ENCODE measurements at regions not wholly inside any gene's neighbourhood (a gene's known extent, or its start where the extent isn't known, plus 50 kb on each side); places are given as distances from the start of the nearest gene placed in this dataset.
"Not testable (repeated sequence)": the region's sequence is repeated elsewhere in the genome, so short reads cannot be mapped to it uniquely, and the experiment has no call there.

DNA sequence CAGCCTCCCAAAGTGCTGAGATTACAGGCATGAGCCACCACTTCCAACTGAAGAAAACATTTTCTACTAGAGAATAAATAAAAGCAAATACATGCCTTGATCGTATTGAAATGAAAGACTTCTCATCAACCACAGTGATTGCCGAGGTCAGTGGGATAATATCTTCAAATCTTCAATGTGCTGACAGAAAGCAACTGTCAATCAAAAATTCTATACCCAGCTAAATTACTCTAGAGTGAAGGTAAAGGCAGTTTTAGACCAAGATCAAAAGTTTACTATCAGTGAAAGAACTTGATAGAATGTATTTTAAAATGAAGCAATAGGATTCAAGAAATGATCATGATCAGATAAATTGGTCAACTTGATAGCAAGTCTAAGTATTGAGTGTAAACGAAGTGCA, 130.6 kb downstream of the BRD1 start:
- no peak for DNase-seq (ENCODE audit: low spot score)

GRCh38 chr22:49694462-49695260, 133.0 kb downstream of the BRD1 start:
- no peak for DNase-seq (ENCODE audit: low spot score)

DNA sequence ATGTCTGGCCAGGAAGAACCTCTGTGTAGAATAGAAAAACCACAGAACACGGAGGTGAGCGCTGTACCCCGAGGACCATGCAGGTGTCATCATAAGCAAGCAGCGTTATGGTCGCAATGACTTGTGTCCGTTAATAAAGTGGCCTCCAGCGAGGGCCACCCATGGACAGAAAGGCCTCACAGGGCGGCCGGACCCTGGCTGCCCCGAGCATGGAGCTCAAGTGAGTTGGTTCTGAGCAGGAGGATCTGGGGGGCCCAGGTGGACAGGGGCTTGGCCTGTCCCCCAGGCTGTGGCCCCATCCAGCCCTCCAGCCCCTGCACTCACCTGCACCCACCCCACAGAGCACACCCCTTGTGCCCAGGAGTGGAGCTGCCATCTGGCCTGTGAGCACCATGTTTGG, 133.8 kb downstream of the BRD1 start:
- DNase-seq (ENCODE audit: low spot score): no peak

DNA sequence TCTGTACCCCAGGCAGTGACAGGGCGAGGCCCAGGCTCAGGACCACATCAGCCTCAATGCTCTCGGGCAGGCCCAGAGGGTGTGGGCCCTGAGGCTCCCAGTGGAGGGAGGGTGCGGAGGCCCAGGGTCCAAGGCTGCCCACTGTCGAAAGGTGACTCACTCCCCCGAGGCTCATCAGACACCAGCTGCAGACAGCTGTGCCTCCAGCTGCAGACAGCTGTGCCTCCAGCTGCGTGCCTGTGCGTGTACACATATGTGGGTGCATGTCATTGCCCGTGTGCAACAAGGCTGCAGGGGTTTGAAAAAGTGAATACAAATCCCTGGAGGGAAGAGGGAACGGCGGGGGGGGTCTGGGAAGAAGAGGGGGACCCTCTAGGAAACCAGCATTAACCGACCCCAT, 134.3 kb downstream of the BRD1 start:
- no peak for DNase-seq (ENCODE audit: low spot score)

GRCh38 chr22:49692499-49693225, 135.0 kb downstream of the BRD1 start:
- DNase-seq (ENCODE audit: low spot score): no peak

DNA sequence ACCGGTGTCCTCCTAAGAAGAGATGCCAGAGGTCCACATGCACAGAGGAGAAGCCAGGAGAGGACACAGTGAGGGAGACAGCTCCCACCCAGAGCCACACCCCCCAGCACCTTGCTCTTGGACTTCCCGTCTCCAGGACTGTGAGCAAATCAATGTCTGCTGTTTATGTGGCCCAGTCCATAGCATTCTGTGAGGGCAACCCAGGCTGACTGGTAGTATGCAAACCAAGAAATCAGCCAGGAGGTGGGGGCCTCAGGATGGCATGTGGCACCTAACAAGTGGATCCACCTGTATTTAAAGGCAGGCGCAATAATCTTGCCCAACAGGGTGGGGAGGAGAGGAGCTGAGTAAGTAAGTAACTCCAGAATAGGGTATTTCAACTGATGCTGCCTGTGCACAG, 136.4 kb downstream of the BRD1 start:
- no peak for DNase-seq (ENCODE audit: low spot score)

DNA sequence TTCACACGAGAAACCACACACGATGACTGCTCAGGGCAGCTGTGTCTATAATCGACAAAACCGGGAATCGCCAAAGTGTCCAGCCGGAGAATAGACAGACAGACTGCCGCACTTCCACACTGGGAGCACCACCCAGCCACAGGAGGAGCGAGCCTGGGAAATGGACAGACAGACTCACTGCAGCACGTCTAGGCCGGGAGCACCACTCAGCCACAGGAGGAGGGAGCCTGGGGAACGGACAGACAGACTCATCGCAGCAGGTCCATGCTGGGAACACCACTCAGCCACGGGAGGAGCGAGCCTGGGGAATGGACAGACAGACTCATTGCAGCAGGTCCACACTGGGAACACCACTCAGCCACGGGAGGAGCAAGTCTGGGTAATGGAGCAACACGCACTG, 137.2 kb downstream of the BRD1 start:
- no peak for DNase-seq (ENCODE audit: low spot score)

- DNase-seq (ENCODE audit: low spot score): no peak
These were observed 137.8 kb downstream of the BRD1 start for GRCh38 chr22:49689858-49690257.

DNA sequence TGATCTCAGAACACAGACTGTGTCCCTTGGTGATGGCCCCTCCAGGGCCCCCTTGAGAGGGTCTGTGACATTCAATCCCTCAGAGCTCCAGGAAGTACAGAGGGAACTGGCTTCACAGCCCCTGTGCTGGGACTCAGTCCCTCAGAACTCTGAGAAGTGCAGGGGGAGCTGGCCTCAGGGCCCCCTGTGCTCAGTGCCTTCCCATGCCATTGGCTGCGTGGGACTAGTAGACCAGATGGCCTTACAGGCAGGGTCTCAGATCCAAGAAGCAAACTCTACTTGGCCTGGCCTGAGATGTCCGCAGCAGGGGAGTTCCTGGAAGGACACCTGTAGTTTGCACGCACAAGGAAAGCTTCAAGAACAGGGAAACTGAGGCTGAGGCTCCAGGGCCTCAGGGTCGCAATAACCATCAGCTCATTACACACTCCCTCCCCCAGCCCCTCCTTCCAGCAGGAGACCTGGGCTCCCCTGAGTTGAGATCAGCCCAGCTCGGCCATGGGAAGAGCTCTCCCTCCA, 138.4 kb downstream of the BRD1 start:
- no peak for DNase-seq (ENCODE audit: low spot score)

DNA sequence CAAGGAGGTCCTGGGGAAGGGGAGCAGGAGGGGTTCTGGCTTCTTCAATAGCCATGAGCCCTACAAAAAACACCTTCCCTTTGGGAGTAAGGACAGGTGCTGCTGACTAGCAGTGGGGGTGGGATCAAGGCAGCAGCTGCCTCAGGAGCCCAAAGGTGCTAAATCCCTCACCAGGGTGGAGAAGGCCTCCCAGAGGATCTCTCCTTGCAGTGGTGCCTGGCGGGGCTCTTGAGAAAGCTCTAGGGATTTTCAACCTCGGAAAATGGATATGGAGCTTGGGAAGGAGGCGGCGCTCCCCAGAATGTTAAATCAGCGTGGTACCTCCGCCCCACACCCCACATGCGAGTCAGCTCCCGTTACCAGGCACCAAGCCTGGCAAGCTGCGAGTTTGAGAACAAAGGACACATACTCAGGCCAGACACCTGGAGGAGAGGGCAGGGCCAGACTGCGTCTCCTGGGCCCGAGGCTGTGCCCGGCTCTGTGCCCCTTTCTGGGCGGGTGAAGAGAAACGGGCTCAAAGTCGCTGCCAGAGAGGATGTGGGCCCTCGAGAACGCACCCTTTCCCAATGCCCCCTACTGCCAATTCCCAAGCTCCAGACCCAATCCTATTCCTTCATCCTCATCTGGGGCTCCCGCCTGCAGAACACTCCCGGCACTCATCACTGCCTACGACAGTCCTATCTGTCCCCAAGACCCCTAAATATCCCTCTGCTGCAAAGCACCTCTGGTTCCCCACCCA, 139.0 kb downstream of the BRD1 start:
- no peak for DNase-seq (ENCODE audit: low spot score)

DNA sequence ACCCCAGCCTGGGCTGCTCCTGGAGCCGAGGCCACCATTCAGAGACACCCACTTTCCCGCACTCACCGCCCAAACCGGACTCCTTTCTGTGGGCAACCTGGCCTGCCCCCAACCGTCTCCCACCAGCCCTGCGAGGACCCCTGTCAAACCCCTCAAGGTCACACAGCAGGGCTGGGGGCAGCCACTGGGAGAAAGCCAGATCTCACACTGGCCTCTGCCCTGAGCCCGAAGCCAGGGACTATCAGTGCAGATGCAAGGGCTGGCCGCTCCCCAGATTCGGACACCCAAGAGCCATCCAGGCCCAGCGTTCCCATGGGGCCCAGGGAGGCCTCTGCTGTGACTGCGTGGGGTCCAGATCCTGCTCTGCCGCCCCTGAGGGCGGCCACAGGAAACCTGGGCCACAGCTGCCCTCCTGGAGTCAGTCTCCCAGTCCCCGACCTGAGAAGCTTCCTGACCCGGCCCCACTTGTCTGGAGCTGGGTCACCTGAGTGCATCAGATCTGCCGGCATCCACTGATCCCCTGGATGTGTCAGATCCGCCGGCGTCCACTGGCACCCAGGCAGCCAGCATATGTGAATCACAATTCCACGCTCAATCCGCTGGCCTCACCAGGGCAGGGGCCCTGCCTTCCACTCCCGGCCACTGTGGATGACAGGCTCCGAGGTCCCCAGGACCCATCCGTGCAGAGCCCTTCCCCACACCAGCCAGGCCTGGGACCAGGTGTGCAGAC, 139.7 kb downstream of the BRD1 start:
- DNase-seq (ENCODE audit: low spot score): no peak

DNA sequence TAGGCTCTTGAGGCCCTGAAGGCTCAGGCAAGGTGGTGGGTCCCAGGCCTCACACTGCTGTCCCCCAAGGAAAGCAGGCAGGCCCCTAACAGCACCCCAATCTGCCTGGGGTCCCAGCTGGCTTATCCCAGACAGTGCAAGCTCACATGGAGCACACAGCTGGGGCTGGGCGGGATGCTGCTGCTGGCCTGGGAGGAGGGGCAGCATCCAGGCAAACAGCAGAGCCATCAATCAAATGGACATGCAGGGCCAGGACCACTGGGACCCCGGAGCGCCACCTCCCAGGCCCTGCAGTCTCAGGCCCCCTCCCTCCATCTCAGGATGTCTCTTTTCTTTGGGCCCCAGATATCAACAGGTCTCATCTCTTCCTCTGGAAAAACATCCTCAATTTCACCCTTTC, 140.3 kb downstream of the BRD1 start:
- DNase-seq (ENCODE audit: low spot score): no peak

DNA sequence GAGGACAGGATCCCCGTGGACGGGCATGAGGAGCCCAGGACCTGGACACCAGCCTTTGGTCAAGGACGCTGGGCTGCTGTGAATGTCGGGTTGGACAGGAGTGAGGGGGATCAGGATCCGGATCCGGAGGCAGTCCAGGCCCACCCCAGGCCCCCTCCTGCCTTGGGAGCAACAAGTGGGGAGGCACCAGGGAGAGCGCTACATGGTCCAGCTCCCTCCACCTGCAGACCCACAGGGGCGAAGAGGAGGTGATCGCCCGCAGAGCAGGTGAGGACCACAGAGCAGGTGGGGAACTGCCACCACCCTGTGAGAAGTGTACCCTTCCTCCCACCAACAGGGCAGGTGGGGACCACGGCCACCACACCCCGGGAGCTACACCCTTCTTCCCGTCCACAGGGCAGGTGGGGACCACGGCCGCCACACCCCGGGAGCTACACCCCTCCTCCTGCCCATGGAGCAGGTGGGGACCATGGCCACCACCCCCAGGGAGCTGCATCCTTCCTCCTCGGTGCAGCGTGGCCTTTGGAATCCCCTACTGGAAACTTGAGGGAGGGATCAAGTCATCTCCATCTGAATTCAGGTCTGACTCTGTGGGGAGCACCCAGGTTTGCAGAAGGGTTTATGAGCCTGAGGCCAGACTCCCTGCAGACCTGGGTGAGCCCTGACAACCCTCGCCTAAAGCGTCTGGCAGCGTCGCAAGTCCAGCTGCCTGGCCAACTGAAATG, 141.0 kb downstream of the BRD1 start:
- DNase-seq (ENCODE audit: low spot score): no peak

DNA sequence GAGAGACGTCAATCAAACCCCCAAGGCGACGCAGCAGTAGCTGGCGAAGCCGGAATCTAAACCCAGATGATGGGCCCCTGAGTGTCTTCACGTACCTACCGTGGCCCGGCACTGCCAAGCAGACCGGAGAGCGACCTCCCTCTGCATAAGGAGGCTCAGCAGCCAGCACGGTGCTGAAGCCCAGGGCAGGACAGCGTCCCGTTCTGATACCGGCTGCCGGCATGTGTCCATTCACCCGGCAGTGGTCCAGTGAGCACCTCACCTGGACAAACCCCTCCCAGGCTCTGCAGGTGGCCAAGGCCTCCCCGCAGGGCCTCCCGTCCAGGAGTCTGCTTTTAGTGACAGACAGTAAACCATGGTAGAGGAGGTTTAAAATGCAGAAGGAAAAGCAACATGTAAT, 142.0 kb downstream of the BRD1 start:
- no peak for DNase-seq (ENCODE audit: low spot score)

- DNase-seq (ENCODE audit: low spot score): no peak
These were observed 142.6 kb downstream of the BRD1 start for GRCh38 chr22:49685116-49685515.

- no peak for DNase-seq (ENCODE audit: low spot score)
These were observed 144.6 kb downstream of the BRD1 start for GRCh38 chr22:49683032-49683431.

- DNase-seq (ENCODE audit: low spot score): not testable (repeated sequence)
These were observed 146.9 kb downstream of the BRD1 start for GRCh38 chr22:49680819-49681218.

DNA sequence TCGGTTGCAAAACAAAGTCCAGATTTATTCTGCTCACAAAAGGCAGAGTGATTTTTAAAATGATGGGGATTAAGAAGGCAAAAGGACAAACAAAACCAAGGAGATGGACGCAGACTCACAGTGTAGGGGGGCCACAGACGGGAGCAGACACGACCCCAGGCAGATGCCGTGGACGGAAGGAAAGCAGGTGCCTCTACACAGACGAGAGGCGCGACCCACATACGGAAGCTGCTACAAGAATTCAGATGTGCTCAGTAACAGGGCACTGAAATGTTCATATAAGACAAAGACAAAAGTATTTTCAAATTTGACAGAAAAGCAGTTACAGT, 148.9 kb downstream of the BRD1 start:
- no peak for DNase-seq (ENCODE audit: low spot score)

DNA sequence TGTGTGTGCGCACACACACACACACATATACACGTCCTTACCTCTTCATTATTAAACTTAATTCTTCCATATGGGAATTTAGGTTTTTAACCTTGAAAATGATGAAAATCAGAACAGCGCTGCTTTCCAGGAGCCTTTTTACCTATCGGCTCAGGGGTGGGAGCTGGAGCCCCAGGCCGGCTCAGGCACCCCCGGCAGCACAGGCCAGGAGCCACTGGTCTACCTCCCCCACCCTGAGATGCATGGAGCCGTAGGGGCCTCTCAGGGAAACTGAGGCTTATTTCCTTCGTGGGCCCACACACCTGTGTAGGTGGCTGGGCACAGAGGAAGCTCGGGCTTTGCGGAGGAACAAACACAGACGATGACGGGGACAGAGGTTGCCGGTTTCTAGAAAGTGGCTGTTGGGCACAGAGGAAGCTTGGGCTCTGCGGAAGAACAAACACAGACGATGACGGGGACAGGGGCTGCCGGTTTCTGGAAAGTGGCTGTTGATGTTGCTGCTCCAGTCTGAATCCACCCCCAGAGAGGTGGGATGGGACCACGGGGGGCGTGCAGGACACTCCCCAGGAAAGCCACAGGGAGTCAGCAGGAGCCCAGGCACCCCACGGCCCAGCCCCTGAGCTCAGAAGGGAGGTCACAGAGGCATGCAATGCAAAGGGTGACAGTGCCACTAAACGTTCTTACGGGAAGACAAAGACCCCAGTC, 149.4 kb downstream of the BRD1 start:
- no peak for DNase-seq (ENCODE audit: low spot score)

DNA sequence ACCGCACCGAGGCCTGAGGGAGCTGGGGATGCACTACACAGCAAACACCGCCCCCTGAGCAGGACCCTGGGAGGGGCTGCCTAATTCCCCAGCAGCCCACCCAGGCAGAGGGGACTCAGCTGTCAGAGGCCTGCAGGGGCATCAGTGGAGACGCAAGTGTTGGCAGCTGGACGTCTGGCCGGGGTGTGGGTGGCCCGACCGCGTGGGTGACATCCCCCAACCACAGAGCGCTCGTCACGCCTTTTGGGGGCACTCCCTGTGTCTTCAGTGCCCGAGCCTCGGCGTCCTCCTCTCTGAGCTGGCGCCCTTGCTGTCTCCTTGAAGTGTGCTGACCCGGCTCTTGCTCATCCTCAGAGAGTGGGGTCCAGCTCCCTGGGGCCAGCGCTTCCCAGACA, 150.2 kb downstream of the BRD1 start:
- no peak for DNase-seq (ENCODE audit: low spot score)
